GM23338 (cell line): ENCODE measurements at regions not wholly inside any gene's neighbourhood (a gene's known extent, or its start where the extent isn't known, plus 50 kb on each side); places are given as distances from the start of the nearest gene placed in this dataset.

Experiments
- ATAC-seq: fragments of 200-7000 bp; cut with Tn5 transposase; 3 replicates; pipeline ENCODE4 v1.9.1; 2020
- DNase-seq: peaks from one replicate; pipeline ENCODE4 v3.0.0-alpha.2; 2015; ENCODE audit warnings: low spot score
- H2AFZ ChIP-seq: fragments of 200-600 bp; sonication (generic); 2 replicates; pipeline ENCODE4 v1.8.0; 2016; ENCODE audit warnings: antibody characterized with exemption, mild to moderate bottlenecking, moderate library complexity
- H3F3A ChIP-seq: fragments of 200-600 bp; sonication (generic); replicated peaks from 2 replicates; pipeline ENCODE4 v1.8.0; 2017; ENCODE audit warnings: antibody characterized with exemption, mixed run types, low read depth
- H3K27ac ChIP-seq: fragments of 200-600 bp; sonication (generic); 2 replicates; pipeline ENCODE4 v1.6.1; 2016; ENCODE audit warnings: low read depth
- H3K27me3 ChIP-seq: fragments of 200-600 bp; sonication (generic); 2 replicates; pipeline ENCODE4 v1.8.0; 2016; ENCODE audit warnings: mild to moderate bottlenecking, mixed run types, moderate library complexity; ENCODE audit not compliant: insufficient read depth
- H3K36me3 ChIP-seq: fragments of 200-600 bp; sonication (generic); 2 replicates; pipeline ENCODE4 v1.8.0; 2016; ENCODE audit warnings: mild to moderate bottlenecking; ENCODE audit not compliant: insufficient read depth
- H3K4me1 ChIP-seq: fragments of 200-600 bp; sonication (generic); 2 replicates; pipeline ENCODE4 v1.8.0; 2016; ENCODE audit warnings: mild to moderate bottlenecking, moderate library complexity; ENCODE audit not compliant: insufficient read depth
- H3K4me2 ChIP-seq: fragments of 200-600 bp; sonication (generic); 2 replicates; pipeline ENCODE4 v1.7.1; 2017; ENCODE audit warnings: mixed run types
- H3K4me3 ChIP-seq: fragments of 200-600 bp; sonication (generic); 2 replicates; pipeline ENCODE4 v1.6.1; 2016; ENCODE audit warnings: mixed run types
- H3K79me2 ChIP-seq: fragments of 200-600 bp; sonication (generic); replicated peaks from 2 replicates; pipeline ENCODE4 v1.8.0; 2017; ENCODE audit warnings: mild to moderate bottlenecking; ENCODE audit not compliant: insufficient read depth
- H3K9me2 ChIP-seq: fragments of 200-600 bp; sonication (generic); 2 replicates; pipeline ENCODE4 v1.8.0; 2017; ENCODE audit not compliant: insufficient read depth
- H4K20me1 ChIP-seq: fragments of 200-600 bp; sonication (generic); replicated peaks from 2 replicates; pipeline ENCODE4 v1.8.0; 2017; ENCODE audit warnings: mild to moderate bottlenecking; ENCODE audit not compliant: insufficient read depth
- H3K27ac Mint-ChIP-seq: 2 replicates; pipeline ENCODE4 v1.8.0; 2020; ENCODE audit warnings: inconsistent platforms, mild to moderate bottlenecking, moderate library complexity, mixed read lengths
- H3K27me3 Mint-ChIP-seq: 3 replicates; pipeline ENCODE4 v1.8.0; 2022; ENCODE audit warnings: low read depth, mild to moderate bottlenecking, moderate library complexity, mixed read lengths, inconsistent platforms; ENCODE audit not compliant: insufficient read depth, poor library complexity
- H3K36me3 Mint-ChIP-seq: 3 replicates; pipeline ENCODE4 v1.8.0; 2021; ENCODE audit warnings: low read depth, mild to moderate bottlenecking, inconsistent platforms, moderate library complexity, mixed read lengths
- H3K4me1 Mint-ChIP-seq: 3 replicates; pipeline ENCODE4 v1.8.0; 2020; ENCODE audit warnings: mild to moderate bottlenecking, inconsistent platforms, mixed read lengths
- H3K4me3 Mint-ChIP-seq: 3 replicates; pipeline ENCODE4 v1.8.0; 2021; ENCODE audit warnings: moderate library complexity, mild to moderate bottlenecking, inconsistent platforms, mixed read lengths
- H3K9me3 Mint-ChIP-seq: 3 replicates; pipeline ENCODE4 v1.8.0; 2020; ENCODE audit warnings: moderate library complexity, mild to moderate bottlenecking, inconsistent platforms, mixed read lengths
- CREB1 ChIP-seq: fragments of 250-450 bp; sonication (Bioruptor Pico); IDR thresholded peaks from 2 replicates; pipeline ENCODE4 v1.5.0; 2020; ENCODE audit warnings: low read depth, mild to moderate bottlenecking, moderate library complexity
- CTCF ChIP-seq, 2 experiments: fragments of 200-600 bp in 1 of 2; sonication (generic) in 1 of 2; conservative IDR thresholded peaks; 2 replicates each; pipeline versions ENCODE4 v1.5.1 to v1.6.1; 2016 to 2017; ENCODE audit warnings: antibody characterized with exemption in 2 of 2, low read depth in 2 of 2, mild to moderate bottlenecking in 2 of 2, moderate library complexity in 1 of 2
- EZH2 ChIP-seq: fragments of 200-600 bp; sonication (generic); IDR thresholded peaks from one replicate; pipeline ENCODE4 v1.8.0; 2017; ENCODE audit warnings: antibody characterized with exemption, mild to moderate bottlenecking, low read depth; ENCODE audit not compliant: unreplicated experiment
- EZH2phosphoT487 ChIP-seq: fragments of 200-600 bp; sonication (generic); IDR thresholded peaks from one replicate; pipeline ENCODE4 v1.8.1; 2018; ENCODE audit warnings: antibody characterized with exemption; ENCODE audit not compliant: unreplicated experiment
- JUNB ChIP-seq: IDR thresholded peaks from one replicate; pipeline ENCODE4 v1.6.1; 2016; ENCODE audit warnings: antibody characterized with exemption; ENCODE audit not compliant: unreplicated experiment
- NANOG ChIP-seq: IDR thresholded peaks from 2 replicates; pipeline ENCODE4 v1.6.1; 2016; ENCODE audit warnings: antibody characterized with exemption, borderline replicate concordance
- STAT1 ChIP-seq: IDR thresholded peaks from one replicate; pipeline ENCODE4 v1.6.1; 2016; ENCODE audit warnings: antibody characterized with exemption; ENCODE audit not compliant: unreplicated experiment
- ZNF114 ChIP-seq: fragments of 250-450 bp; sonication (Bioruptor Pico); IDR thresholded peaks from 2 replicates; pipeline ENCODE4 v1.5.0; 2020; ENCODE audit warnings: mild to moderate bottlenecking, moderate library complexity
- TF ChIP-seq, protein P1 (sequence below): IDR thresholded peaks from 2 replicates; pipeline ENCODE4 v1.6.1; 2016; ENCODE audit warnings: antibody characterized with exemption
- TF ChIP-seq, protein P2 (sequence below): IDR thresholded peaks from one replicate; pipeline ENCODE4 v1.6.1; 2018; ENCODE audit warnings: antibody characterized with exemption; ENCODE audit not compliant: unreplicated experiment
- TF ChIP-seq, protein P3 (sequence below): fragments of 250-450 bp; sonication (Bioruptor Pico); IDR thresholded peaks from 2 replicates; pipeline ENCODE4 v1.5.0; 2020; ENCODE audit warnings: mild to moderate bottlenecking, moderate library complexity

DNA sequence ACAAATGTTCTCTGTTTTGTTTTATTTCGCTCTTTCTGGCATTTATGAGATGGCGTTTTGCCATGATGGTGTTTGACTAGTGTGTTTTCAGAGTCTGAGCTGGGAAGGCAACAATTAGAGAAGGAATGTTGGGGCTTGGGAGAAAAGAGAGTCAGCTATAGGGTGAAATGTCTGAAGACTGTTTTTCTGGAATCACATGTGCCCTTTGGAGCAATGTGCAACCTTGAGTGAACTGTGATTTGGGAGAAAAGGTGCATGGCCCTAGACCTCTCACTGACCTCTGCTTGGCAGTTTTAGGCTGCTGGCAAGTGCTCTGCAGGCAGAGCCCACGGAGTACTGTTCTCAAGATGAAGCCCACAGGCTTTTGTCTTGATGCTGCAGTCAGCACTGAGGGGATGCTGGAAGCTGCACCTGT lies 379.9 kb upstream of the PDE3A start (continued):
- TF ChIP-seq, protein P1, sequence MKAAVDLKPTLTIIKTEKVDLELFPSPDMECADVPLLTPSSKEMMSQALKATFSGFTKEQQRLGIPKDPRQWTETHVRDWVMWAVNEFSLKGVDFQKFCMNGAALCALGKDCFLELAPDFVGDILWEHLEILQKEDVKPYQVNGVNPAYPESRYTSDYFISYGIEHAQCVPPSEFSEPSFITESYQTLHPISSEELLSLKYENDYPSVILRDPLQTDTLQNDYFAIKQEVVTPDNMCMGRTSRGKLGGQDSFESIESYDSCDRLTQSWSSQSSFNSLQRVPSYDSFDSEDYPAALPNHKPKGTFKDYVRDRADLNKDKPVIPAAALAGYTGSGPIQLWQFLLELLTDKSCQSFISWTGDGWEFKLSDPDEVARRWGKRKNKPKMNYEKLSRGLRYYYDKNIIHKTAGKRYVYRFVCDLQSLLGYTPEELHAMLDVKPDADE = no peak
- TF ChIP-seq CTCF (conservative IDR thresholded peaks at IDR 0.05; ENCODE audit: low read depth in 2 of 2) (no peak), NANOG (no peak), ZNF114 (CRISPR knock-in tag) (no peak), EZH2phosphoT487 (no peak), JUNB (no peak), STAT1 (no peak)
- TF ChIP-seq, protein P2, sequence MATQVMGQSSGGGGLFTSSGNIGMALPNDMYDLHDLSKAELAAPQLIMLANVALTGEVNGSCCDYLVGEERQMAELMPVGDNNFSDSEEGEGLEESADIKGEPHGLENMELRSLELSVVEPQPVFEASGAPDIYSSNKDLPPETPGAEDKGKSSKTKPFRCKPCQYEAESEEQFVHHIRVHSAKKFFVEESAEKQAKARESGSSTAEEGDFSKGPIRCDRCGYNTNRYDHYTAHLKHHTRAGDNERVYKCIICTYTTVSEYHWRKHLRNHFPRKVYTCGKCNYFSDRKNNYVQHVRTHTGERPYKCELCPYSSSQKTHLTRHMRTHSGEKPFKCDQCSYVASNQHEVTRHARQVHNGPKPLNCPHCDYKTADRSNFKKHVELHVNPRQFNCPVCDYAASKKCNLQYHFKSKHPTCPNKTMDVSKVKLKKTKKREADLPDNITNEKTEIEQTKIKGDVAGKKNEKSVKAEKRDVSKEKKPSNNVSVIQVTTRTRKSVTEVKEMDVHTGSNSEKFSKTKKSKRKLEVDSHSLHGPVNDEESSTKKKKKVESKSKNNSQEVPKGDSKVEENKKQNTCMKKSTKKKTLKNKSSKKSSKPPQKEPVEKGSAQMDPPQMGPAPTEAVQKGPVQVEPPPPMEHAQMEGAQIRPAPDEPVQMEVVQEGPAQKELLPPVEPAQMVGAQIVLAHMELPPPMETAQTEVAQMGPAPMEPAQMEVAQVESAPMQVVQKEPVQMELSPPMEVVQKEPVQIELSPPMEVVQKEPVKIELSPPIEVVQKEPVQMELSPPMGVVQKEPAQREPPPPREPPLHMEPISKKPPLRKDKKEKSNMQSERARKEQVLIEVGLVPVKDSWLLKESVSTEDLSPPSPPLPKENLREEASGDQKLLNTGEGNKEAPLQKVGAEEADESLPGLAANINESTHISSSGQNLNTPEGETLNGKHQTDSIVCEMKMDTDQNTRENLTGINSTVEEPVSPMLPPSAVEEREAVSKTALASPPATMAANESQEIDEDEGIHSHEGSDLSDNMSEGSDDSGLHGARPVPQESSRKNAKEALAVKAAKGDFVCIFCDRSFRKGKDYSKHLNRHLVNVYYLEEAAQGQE = no peak

DNA sequence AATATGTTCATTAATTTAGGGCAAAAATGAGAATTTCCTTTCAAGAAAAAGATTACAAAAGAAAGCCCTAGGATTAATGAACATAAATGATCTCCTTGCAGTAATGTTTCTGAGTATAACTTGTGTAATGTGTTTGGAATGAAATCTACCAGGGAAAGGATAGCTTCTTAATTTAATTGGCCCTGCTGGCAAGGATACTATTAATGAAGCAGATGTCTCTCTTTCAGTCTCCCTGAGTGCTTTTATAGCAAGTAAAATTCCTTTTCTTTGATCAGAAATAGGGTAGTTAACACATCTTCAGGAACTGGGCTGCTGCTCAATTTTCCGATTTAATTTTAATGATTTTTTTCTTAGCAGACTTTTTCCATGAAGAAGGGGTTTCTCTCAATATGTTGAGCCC lies 379.4 kb upstream of the PDE3A start:
- Histone ChIP-seq H3K4me3 (no peak overlapping the region), H4K20me1 (no peaks in the 10 kb centered on the region), H3K36me3 (no peaks in the 10 kb centered on the region), H3F3A (no peaks in the 10 kb centered on the region), H3K27me3 (no peaks in the 10 kb centered on the region), H3K4me1 (no peaks in the 10 kb centered on the region), H2AFZ (peak overlapping the region; percentile 53; the same call in 1 of the 2 replicates), H3K9me2 (peaks cover 4% of the 10 kb centered on the region; the same call in 1 of the 2 replicates), H3K4me2 (no peak overlapping the region), H3K79me2 (no peaks in the 10 kb centered on the region), H3K27ac (no peak overlapping the region)
- no peak for DNase-seq
- Mint-ChIP-seq H3K36me3 (no peaks in the 10 kb centered on the region), H3K27me3 (no peaks in the 10 kb centered on the region), H3K27ac (no peak overlapping the region), H3K4me3 (no peak overlapping the region), H3K9me3 (no peaks in the 10 kb centered on the region), H3K4me1 (no peaks in the 10 kb centered on the region)
- ATAC-seq = no peak
- no peak for TF ChIP-seq NANOG
- TF ChIP-seq, protein P3, sequence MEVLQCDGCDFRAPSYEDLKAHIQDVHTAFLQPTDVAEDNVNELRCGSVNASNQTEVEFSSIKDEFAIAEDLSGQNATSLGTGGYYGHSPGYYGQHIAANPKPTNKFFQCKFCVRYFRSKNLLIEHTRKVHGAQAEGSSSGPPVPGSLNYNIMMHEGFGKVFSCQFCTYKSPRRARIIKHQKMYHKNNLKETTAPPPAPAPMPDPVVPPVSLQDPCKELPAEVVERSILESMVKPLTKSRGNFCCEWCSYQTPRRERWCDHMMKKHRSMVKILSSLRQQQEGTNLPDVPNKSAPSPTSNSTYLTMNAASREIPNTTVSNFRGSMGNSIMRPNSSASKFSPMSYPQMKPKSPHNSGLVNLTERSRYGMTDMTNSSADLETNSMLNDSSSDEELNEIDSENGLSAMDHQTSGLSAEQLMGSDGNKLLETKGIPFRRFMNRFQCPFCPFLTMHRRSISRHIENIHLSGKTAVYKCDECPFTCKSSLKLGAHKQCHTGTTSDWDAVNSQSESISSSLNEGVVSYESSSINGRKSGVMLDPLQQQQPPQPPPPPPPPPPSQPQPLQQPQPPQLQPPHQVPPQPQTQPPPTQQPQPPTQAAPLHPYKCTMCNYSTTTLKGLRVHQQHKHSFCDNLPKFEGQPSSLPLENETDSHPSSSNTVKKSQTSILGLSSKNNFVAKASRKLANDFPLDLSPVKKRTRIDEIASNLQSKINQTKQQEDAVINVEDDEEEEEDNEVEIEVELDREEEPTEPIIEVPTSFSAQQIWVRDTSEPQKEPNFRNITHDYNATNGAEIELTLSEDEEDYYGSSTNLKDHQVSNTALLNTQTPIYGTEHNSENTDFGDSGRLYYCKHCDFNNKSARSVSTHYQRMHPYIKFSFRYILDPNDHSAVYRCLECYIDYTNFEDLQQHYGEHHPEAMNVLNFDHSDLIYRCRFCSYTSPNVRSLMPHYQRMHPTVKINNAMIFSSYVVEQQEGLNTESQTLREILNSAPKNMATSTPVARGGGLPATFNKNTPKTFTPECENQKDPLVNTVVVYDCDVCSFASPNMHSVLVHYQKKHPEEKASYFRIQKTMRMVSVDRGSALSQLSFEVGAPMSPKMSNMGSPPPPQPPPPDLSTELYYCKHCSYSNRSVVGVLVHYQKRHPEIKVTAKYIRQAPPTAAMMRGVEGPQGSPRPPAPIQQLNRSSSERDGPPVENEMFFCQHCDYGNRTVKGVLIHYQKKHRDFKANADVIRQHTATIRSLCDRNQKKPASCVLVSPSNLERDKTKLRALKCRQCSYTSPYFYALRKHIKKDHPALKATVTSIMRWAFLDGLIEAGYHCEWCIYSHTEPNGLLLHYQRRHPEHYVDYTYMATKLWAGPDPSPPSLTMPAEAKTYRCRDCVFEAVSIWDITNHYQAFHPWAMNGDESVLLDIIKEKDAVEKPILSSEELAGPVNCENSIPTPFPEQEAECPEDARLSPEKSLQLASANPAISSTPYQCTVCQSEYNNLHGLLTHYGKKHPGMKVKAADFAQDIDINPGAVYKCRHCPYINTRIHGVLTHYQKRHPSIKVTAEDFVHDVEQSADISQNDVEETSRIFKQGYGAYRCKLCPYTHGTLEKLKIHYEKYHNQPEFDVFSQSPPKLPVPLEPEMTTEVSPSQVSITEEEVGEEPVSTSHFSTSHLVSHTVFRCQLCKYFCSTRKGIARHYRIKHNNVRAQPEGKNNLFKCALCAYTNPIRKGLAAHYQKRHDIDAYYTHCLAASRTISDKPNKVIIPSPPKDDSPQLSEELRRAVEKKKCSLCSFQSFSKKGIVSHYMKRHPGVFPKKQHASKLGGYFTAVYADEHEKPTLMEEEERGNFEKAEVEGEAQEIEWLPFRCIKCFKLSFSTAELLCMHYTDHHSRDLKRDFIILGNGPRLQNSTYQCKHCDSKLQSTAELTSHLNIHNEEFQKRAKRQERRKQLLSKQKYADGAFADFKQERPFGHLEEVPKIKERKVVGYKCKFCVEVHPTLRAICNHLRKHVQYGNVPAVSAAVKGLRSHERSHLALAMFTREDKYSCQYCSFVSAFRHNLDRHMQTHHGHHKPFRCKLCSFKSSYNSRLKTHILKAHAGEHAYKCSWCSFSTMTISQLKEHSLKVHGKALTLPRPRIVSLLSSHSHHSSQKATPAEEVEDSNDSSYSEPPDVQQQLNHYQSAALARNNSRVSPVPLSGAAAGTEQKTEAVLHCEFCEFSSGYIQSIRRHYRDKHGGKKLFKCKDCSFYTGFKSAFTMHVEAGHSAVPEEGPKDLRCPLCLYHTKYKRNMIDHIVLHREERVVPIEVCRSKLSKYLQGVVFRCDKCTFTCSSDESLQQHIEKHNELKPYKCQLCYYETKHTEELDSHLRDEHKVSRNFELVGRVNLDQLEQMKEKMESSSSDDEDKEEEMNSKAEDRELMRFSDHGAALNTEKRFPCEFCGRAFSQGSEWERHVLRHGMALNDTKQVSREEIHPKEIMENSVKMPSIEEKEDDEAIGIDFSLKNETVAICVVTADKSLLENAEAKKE (CRISPR knock-in tag) = no peak
- TF ChIP-seq, protein P1 = no peak
- TF ChIP-seq STAT1 = no peak
- no peak for TF ChIP-seq ZNF114 (CRISPR knock-in tag)
- TF ChIP-seq EZH2phosphoT487 = no peak
- no peak for TF ChIP-seq CREB1 (CRISPR knock-in tag)
- no peak for TF ChIP-seq EZH2
